ENCODE measurements at regions not wholly inside any gene's neighbourhood (a gene's known extent, or its start where the extent isn't known, plus 50 kb on each side); places are given as distances from the start of the nearest gene placed in this dataset.

DNA sequence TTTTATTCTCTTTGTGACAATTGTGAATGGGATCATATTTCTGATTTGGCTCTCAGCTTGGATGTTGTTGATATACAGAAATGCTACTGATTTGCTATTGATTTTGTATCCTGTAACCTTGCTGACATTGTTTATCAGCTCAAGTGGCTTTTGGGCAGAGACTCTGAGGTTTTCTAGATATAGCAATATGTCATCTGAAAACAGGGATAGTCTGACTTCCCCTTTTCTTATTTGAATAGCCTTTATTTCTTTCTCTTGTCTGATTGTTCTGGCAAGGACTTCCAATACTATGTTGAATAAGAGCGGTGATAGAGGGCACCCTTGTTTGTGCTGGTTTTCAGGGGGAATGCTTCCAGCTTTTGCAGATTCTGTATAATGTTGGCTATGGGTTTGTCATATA lies 150.8 kb downstream of the FASLG start:
- H3K27ac ChIP-seq, result no peak overlapping the region
- DNase-seq, result no peak
- no peak for ATAC-seq
- no peaks in the 10 kb centered on the region for H3K27me3 ChIP-seq
- H3K9me3 ChIP-seq, result no peaks in the 10 kb centered on the region
- H3K4me3 ChIP-seq, result no peak overlapping the region
- H3K4me1 ChIP-seq, result no peaks in the 10 kb centered on the region
- TF ChIP-seq, protein P1, sequence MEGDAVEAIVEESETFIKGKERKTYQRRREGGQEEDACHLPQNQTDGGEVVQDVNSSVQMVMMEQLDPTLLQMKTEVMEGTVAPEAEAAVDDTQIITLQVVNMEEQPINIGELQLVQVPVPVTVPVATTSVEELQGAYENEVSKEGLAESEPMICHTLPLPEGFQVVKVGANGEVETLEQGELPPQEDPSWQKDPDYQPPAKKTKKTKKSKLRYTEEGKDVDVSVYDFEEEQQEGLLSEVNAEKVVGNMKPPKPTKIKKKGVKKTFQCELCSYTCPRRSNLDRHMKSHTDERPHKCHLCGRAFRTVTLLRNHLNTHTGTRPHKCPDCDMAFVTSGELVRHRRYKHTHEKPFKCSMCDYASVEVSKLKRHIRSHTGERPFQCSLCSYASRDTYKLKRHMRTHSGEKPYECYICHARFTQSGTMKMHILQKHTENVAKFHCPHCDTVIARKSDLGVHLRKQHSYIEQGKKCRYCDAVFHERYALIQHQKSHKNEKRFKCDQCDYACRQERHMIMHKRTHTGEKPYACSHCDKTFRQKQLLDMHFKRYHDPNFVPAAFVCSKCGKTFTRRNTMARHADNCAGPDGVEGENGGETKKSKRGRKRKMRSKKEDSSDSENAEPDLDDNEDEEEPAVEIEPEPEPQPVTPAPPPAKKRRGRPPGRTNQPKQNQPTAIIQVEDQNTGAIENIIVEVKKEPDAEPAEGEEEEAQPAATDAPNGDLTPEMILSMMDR (IDR thresholded peaks at IDR 0.05), result no peak
- H3K36me3 ChIP-seq, result no peaks in the 10 kb centered on the region
- intact Hi-C loops (cut with DNase I), result no loop called here

DNA sequence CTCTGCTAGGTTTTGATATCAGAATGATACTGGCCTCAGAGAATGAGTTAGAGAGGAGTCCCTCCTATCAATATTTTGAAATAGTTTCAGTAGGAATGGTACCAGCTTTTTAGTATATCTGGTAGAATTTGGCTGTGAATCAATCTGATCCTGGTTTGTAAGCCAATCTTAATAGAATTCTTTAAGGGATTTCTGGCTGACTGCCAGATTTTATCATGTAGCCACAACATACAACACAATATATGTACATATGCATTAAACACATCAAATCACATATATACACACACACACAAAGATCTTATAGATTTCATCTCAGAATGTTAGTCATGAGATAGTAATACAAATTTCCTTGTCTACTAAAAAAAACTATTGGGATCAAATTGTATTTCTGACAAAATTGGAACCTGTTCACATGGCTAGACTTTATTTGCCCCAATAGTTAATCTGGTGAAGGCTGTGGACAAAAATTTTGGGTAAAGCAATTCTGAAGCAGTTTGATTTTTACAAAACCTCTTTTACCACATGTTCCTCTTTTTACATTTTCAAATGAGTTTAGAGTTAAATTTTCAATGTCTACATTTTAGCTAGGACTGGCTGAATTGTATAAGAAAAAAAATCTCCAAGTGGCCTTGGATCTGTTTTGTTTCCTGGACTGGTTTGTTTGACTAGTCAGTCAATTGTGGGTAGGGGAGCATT lies 151.7 kb downstream of the FASLG start:
- DNase-seq (no peak), ATAC-seq (no peak)
- intact Hi-C loops (cut with DNase I), result no loop called here
- Histone ChIP-seq H3K4me1 (no peaks in the 10 kb centered on the region), H3K9me3 (no peaks in the 10 kb centered on the region), H3K4me3 (no peak overlapping the region), H3K27me3 (no peaks in the 10 kb centered on the region), H3K27ac (no peak overlapping the region), H3K36me3 (no peaks in the 10 kb centered on the region)
- TF ChIP-seq, protein P1 (IDR thresholded peaks at IDR 0.05), result no peak

DNA sequence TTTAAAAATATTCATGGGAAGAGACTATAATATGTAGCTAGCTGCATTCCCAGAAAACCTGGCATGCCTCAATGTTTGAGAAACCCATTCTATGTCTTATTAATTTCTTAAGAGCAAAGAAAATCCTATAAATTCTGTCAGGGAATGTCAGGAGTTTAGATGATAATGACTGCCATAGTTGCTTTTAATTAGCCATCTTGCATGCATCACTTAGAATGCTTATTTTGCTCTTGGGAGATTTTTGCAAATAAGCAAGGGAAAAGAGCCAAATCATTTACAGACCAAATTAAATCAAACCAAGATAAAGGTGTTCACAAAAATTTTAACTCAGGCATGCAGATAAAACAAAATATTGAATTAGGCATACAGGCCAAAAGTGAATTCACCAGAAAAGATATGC lies 152.8 kb downstream of the FASLG start:
- DNase-seq, result no peak
- no peak for ATAC-seq
- H3K27me3 ChIP-seq, result no peaks in the 10 kb centered on the region
- H3K36me3 ChIP-seq, result no peaks in the 10 kb centered on the region
- H3K27ac ChIP-seq, result no peak overlapping the region
- intact Hi-C loops (cut with DNase I), result no loop called here
- no peaks in the 10 kb centered on the region for H3K9me3 ChIP-seq
- no peaks in the 10 kb centered on the region for H3K4me1 ChIP-seq
- TF ChIP-seq, protein P1 (IDR thresholded peaks at IDR 0.05), result no peak
- H3K4me3 ChIP-seq, result no peak overlapping the region

DNA sequence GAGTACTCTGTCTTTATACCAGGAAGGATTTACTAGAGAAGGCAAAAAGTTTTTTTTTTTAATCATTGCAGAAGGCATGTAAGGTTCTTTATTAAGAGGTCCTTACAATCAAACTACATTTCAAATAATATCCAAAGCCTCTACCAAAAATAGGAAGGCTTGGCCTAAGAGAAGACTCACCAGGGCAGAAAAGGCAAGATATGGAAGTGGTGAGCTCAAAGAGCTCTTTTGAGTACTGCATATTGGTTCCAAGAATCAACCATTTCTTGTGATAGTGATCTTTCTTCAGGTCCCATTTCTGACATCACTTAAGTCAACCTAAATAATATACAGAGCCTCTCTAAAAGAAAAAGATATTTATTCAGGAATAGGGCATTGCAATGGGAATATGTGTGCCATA lies 153.2 kb downstream of the FASLG start:
- H3K27me3 ChIP-seq, result no peaks in the 10 kb centered on the region
- ATAC-seq, result no peak
- H3K27ac ChIP-seq, result no peak overlapping the region
- H3K4me1 ChIP-seq, result no peaks in the 10 kb centered on the region
- TF ChIP-seq, protein P1 (IDR thresholded peaks at IDR 0.05), result no peak
- no peaks in the 10 kb centered on the region for H3K36me3 ChIP-seq
- intact Hi-C loops (cut with DNase I), result no loop called here
- no peaks in the 10 kb centered on the region for H3K9me3 ChIP-seq
- no peak overlapping the region for H3K4me3 ChIP-seq
- DNase-seq, result no peak

DNA sequence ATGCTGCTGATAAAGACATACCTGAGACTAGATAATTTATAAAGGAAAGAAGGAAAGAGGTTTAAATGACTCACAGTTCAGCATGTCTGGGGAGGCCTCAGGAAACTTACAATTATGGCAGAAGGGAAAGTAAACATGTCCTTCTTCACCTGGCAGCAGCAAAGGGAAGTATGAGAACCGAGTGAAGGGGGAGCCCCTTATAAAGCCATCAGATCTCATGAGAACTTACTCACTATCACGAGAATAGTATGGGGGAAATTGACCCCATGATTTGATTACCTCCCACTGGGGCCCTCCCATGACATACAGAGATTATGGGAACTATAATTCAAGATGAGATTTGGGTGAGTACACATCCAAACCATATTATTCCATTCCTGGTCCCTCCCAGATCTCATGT lies 154.4 kb downstream of the FASLG start:
- Histone ChIP-seq H3K4me1 (no peaks in the 10 kb centered on the region), H3K9me3 (no peaks in the 10 kb centered on the region), H3K4me3 (no peak overlapping the region), H3K27me3 (no peaks in the 10 kb centered on the region), H3K27ac (no peak overlapping the region), H3K36me3 (no peaks in the 10 kb centered on the region)
- TF ChIP-seq, protein P1 (IDR thresholded peaks at IDR 0.05), result no peak
- intact Hi-C loops (cut with DNase I), result no loop called here
- ATAC-seq, result no peak
- DNase-seq, result no peak

DNA sequence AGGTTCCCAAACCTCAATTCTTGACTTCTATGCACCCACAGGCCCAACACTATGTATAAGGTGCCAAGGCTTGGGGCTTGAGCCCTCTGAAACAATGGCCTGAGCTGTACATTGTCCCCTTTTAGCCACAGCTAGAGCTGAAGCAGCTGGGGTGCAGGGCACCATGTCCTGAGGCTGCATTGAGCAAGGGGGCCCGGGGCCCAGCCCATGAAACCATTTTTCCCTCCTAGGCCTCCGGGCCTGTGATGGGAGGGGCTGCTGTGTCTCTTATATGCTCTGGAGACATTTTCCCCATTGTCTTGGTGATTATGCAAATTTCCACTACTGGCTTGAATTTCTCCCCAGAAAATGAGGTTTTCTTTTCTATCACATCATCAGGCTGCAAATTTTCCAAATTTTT lies 155.5 kb downstream of the FASLG start:
- no peaks in the 10 kb centered on the region for H3K27me3 ChIP-seq
- no peak overlapping the region for H3K27ac ChIP-seq
- H3K36me3 ChIP-seq, result no peaks in the 10 kb centered on the region
- peaks cover 5% of the 10 kb centered on the region for H3K4me1 ChIP-seq
- DNase-seq (no peak), ATAC-seq (no peak)
- H3K9me3 ChIP-seq, result no peaks in the 10 kb centered on the region
- intact Hi-C loops (cut with DNase I), result no loop called here
- no peak overlapping the region for H3K4me3 ChIP-seq
- TF ChIP-seq, protein P1 (IDR thresholded peaks at IDR 0.05), result no peak
